GM19372 (cell line): ENCODE measurements at regions not wholly inside any gene's neighbourhood (a gene's known extent, or its start where the extent isn't known, plus 50 kb on each side); places are given as distances from the start of the nearest gene placed in this dataset.
"Not testable (repeated sequence)": the region's sequence is repeated elsewhere in the genome, so short reads cannot be mapped to it uniquely, and the experiment has no call there.

Experiments
- ATAC-seq: cut with Tn5 transposase; IDR thresholded peaks from one replicate; pipeline ENCODE4 v1.9.1; 2021; ENCODE audit warnings: mild to moderate bottlenecking, low read depth, moderate library complexity; ENCODE audit not compliant: unreplicated experiment

- no peak for ATAC-seq
These were observed 93.7 kb downstream of the TMEM17 start for GRCh38 chr2:62412347-62412742.

- ATAC-seq, result no peak
These were observed 95.0 kb downstream of the TMEM17 start for GRCh38 chr2:62410926-62411456.

DNA sequence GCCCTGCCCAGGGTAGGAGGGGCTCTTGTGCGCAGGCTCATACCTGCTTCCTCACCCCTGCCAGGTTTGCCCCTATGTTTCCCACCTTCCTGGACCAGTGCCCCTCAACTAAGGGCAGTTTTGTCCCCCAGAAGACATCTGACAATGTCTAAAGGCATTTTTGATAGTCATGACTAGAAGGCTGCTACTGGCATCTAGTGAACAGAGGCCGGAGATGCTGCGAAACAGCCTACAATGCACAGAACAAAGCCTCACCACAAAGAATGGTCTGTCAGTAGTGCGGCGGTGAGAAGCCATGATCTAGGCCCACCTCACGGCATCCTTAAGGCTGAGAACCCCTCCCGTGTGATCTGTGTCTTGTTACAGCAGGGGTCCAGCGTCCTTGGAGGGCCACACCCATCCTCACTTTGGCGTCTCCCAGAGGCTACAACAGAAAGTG is 96.0 kb downstream of the TMEM17 start:
- no peak for ATAC-seq

DNA sequence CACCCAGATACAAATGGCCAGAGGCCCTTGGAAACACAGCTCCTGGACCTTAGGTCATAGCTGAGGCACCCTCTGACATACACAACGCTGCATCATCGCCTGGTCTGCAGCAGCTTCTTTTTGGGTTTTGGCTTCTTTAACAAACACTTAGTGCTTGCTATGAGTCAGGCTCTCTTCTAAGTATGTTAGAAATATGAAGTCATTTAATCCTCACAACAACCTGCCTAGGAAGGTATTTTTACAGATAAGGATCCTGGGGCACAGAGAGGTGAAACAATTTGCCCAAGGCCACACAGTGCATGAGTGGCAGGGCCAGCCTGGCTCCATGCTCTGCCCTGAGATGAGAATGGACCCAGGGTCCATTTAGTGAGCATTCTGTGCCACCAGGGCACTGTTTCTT is 96.6 kb downstream of the TMEM17 start:
- ATAC-seq, result no peak

- ATAC-seq, result no peak
These were observed 97.7 kb downstream of the TMEM17 start for GRCh38 chr2:62408241-62408677.

- no peak for ATAC-seq
These were observed 98.2 kb downstream of the TMEM17 start for GRCh38 chr2:62407838-62408237.

DNA sequence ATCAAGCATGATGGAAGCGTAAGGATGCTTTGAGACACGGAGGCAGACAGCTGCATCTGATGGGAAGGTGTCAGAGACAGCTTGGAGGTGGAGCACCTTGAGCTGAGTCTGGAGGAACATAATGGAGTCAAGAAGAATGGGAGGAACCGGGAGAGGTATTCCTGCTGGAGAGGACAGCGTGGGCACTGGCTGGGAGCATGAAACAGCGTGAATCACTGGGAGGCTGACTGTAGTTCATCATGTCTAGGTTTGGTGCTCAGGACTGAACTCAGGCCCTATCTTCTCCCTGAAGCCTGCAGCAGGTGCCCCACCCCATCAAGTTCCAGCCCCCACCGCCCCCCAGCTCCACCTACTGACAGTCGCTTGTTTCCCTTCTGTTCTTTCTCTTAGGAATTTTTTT is 98.6 kb downstream of the TMEM17 start:
- no peak for ATAC-seq

DNA sequence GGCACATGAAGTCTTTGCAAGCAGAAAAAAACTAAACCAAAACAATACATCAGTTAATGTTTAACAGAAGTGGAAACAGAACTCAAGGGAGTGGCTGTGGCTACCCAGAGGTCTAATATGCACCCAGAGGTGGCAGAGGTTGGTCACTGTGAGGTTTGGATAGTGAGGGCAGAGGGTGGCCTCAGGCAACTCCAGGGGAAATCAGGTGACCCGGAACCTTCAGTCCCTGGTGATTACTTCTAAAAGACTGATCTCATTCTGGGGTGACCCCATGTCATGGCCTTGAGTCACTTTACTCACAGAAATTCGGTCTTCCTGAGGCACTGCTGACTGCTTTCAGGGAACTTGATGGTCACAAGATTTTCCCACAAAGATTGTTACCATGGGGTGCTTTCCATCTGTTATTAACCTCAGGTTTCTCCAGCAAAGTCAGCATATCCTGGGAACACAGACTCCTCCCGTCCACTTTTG is 99.4 kb downstream of the TMEM17 start:
- no peak for ATAC-seq

DNA sequence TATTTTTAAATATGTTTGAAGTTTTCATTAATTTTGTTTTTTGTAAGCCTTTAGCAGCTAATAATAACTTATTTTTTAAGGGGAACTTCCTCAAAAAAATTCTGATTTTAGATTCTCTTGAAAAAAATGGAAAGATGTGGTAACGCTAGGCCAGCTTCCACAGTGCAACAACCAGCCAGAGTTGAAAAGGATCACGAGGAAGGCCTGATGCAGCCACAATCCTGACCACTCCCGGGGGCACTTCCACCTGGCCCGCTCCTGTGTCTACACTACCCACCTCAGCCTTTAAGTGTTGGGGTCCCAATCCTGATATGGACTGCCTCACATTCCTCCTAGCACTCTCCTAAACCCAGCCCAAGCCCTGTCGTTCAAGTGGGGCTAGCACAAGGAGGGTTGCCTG is 101.1 kb downstream of the TMEM17 start:
- ATAC-seq, result no peak

GRCh38 chr2:62402156-62402555 is 103.8 kb downstream of the TMEM17 start:
- no peak for ATAC-seq

- ATAC-seq, result no peak
These were observed 107.6 kb downstream of the TMEM17 start for GRCh38 chr2:62398356-62398755.

DNA sequence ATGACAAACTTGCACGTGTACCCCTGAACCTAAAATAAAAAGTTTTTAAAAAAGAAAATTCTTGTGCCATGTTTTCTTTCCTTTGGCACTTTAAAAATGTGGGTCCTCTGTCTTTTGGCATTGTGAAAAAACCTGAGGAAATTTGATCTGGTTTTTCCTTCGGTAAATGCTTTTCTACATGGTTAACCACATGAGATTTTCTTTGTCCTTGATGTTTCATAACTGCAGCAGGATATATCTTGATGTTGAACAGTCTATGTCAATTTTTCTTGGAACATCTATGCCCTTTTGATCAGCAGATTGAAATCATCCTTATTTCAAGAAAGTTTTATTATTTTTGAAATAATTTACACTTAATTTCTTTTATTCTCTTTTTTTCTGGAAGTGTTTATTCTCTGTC is 109.1 kb downstream of the TMEM17 start:
- no peak for ATAC-seq

DNA sequence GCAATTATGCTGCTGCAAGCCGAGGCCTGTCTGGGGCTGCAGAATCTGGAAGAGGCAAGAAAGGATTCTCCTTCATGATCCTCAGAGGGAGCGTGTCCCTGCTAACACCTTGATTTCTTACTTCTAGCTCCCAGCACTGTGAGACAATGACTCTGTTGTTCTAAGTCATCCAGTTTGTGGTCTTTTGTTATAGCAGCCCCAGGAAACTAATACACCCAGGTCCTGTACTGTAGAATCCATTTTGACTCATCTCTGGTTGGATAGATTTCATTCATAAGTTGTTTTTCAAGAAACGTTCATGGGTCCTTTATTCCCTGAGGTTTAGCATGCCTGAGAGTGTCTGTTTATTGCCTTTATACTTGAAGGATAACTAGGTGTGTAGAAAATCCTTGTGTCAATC is 112.7 kb downstream of the TMEM17 start:
- ATAC-seq, result no peak

GRCh38 chr2:62391696-62392095 is 114.3 kb downstream of the TMEM17 start:
- no peak for ATAC-seq

- not testable (repeated sequence) for ATAC-seq
These were observed 119.6 kb downstream of the TMEM17 start for GRCh38 chr2:62386378-62386777.

GRCh38 chr2:62383846-62384245 is 122.1 kb downstream of the TMEM17 start:
- no peak for ATAC-seq

GRCh38 chr2:62382757-62383156 is 123.2 kb downstream of the TMEM17 start:
- ATAC-seq, result no peak

DNA sequence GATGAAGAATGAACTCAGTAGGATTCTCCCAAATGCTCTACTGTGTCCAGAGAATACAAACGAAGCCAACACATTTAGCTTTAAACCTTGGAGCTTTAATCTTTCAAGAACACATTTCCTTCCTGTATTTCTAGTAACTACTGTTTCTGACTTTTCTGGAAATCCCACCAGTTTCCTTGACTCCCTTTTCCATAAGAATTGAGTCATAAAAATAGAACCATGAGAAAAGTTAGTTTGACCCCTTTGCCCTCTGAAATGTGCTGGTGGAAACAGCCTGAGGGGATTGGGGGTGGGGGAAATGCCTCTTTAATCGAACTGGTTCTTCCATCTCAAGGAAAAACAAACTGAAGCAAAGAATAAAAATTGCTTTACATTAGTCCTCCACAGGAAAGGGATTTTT is 123.9 kb downstream of the TMEM17 start:
- ATAC-seq, result no peak

DNA sequence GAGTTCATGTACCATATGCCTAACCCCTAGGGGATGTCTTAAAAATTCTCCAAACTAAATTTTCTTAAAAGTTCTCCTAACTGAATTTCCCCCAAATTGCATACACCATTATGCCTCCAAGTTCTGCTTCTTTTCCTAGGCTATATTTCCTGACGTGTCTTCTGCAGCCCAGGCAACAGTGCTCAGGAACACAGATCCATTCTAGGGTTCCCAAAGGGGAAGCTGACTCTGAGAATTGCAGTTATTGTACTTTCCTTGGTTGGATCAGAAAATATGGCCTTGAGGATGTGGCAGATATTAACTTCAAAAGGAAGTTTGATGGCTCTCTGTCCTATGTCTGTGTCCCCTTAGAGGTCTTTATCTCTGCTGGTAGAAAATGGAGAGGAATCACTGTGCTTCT is 124.3 kb downstream of the TMEM17 start:
- ATAC-seq, result no peak

- ATAC-seq, result no peak
These were observed 126.4 kb downstream of the TMEM17 start for GRCh38 chr2:62379566-62379965.

- no peak for ATAC-seq
These were observed 130.9 kb downstream of the TMEM17 start for GRCh38 chr2:62375113-62375420.

DNA sequence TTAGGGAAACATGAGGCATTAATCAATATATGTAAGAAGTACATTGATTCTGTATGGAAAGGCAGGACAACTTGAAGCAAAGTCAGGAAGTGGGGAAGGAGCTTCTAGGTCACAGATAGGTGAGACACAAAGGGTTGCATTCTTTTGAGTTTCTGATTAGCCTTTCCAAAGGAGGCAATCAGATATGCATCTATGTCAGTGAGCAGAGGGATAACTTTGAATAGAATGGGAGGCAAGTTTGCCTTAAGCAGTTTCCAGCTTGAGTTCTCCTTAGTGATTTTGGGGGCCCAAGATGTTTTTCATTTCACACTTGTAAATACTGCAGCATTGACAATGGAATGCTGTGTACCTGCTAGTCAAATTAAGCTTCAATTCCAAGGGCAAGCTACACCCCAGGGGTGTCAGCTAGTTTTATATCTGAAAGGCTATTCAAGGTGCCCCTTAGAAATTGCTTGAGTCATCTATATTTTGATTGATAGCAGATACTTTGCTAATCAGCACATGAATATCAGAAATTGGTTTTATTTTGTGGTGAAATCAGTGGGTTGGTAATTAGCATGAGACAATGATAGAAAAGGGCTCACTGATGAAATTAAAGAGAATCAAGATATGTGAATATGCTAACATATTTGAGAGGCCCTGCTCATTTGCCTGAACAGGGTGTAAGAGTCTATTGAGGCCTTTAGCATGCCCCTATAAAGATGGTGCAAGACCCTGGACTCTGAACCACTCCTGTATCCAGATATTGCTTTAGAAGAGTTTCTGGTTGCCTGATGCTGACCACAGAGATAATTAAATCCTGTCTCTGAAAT is 131.5 kb downstream of the TMEM17 start:
- no peak for ATAC-seq
